ENCODE measurements at regions not wholly inside any gene's neighbourhood (a gene's known extent, or its start where the extent isn't known, plus 50 kb on each side); places are given as distances from the start of the nearest gene placed in this dataset.

GRCh38 chr4:111208970-111209369 is 586.1 kb upstream of the PITX2 start:
- Histone ChIP-seq H3K4me1 (ENCODE audit: control insufficient read depth in 2 of 2, insufficient read depth in 2 of 2, low read length in 1 of 2) (no peaks in the 10 kb centered on the region), H3K9me3 (ENCODE audit: control insufficient read depth in 2 of 2, insufficient read depth in 1 of 2, low read depth in 1 of 2, low read length in 1 of 2) (no peaks in the 10 kb centered on the region), H3K36me3 (ENCODE audit: control insufficient read depth in 2 of 2, insufficient read depth in 2 of 2, low read length in 1 of 2) (no peaks in the 10 kb centered on the region), H3K27ac (ENCODE audit: low read depth in 2 of 2, low read length in 1 of 2) (no peak overlapping the region), H3K27me3 (ENCODE audit: control insufficient read depth in 1 of 2, insufficient read depth in 2 of 2, low read length in 2 of 2) (no peaks in the 10 kb centered on the region), H3K4me3 (ENCODE audit: low read depth in 1 of 2, low read length in 2 of 2) (no peak overlapping the region)
- WGBS, 2 donors: 36 to 43% methylated on average over 6 of the region's 6 CpGs

DNA sequence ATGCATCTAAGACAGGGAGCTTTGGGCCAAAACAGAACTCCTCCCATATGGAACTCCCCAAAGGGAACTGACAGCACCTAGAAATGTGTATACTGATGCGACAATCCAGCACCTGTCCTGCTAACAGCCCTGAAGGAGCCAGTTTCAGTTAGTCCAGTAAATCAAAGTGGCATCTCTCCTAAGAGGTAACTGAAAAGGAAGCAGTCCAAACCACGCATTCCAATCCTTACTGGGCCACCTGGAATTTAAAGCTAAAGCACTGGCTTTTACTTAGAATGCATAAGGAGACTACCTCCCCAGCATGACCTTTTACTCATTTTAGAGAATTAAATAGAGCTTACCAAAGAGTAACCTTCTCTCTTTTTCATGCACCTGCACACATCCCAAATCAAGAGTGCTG is 586.8 kb upstream of the PITX2 start:
- no peaks in the 10 kb centered on the region for H3K36me3 ChIP-seq (ENCODE audit: control insufficient read depth in 2 of 2, insufficient read depth in 2 of 2, low read length in 1 of 2)
- H3K4me3 ChIP-seq (ENCODE audit: low read depth in 1 of 2, low read length in 2 of 2): no peak overlapping the region
- WGBS, 2 donors: 42 to 60% methylated on average over 2 of the region's 2 CpGs
- H3K4me1 ChIP-seq (ENCODE audit: control insufficient read depth in 2 of 2, insufficient read depth in 2 of 2, low read length in 1 of 2): no peaks in the 10 kb centered on the region
- no peaks in the 10 kb centered on the region for H3K27me3 ChIP-seq (ENCODE audit: control insufficient read depth in 1 of 2, insufficient read depth in 2 of 2, low read length in 2 of 2)
- no peak overlapping the region for H3K27ac ChIP-seq (ENCODE audit: low read depth in 2 of 2, low read length in 1 of 2)
- no peaks in the 10 kb centered on the region for H3K9me3 ChIP-seq (ENCODE audit: control insufficient read depth in 2 of 2, insufficient read depth in 1 of 2, low read depth in 1 of 2, low read length in 1 of 2)

GRCh38 chr4:111210595-111210994 is 587.7 kb upstream of the PITX2 start:
- 58 to 63% methylated on average over 7 of the region's 7 CpGs for WGBS, 2 donors
- H3K9me3 ChIP-seq (ENCODE audit: control insufficient read depth in 2 of 2, insufficient read depth in 1 of 2, low read depth in 1 of 2, low read length in 1 of 2): no peaks in the 10 kb centered on the region
- no peak overlapping the region for H3K4me3 ChIP-seq (ENCODE audit: low read depth in 1 of 2, low read length in 2 of 2)
- no peak overlapping the region for H3K27ac ChIP-seq (ENCODE audit: low read depth in 2 of 2, low read length in 1 of 2)
- no peaks in the 10 kb centered on the region for H3K4me1 ChIP-seq (ENCODE audit: control insufficient read depth in 2 of 2, insufficient read depth in 2 of 2, low read length in 1 of 2)
- no peaks in the 10 kb centered on the region for H3K36me3 ChIP-seq (ENCODE audit: control insufficient read depth in 2 of 2, insufficient read depth in 2 of 2, low read length in 1 of 2)
- no peaks in the 10 kb centered on the region for H3K27me3 ChIP-seq (ENCODE audit: control insufficient read depth in 1 of 2, insufficient read depth in 2 of 2, low read length in 2 of 2)

DNA sequence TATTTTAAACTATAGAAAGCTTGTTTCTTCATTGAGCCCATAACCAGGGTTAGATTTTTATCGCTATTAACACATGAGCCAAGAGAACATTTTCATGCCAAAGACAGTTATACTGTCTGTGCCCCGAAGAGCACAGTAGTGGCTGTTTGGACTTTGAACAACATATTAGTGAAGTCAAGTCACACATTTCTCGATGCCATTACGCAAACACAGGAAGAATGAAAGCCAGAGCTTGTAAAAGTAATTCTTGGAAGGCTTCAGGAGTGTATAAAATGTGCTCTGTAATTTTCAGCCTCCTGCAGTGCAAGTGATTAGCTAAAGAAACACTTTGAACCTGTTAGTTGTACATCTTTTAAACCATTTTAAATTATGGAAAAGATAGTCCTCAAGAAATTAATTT is 590.7 kb upstream of the PITX2 start:
- no peaks in the 10 kb centered on the region for H3K27me3 ChIP-seq (ENCODE audit: control insufficient read depth in 1 of 2, insufficient read depth in 2 of 2, low read length in 2 of 2)
- H3K27ac ChIP-seq (ENCODE audit: low read depth in 2 of 2, low read length in 1 of 2): no peak overlapping the region
- H3K4me1 ChIP-seq (ENCODE audit: control insufficient read depth in 2 of 2, insufficient read depth in 2 of 2, low read length in 1 of 2): no peaks in the 10 kb centered on the region
- no peak overlapping the region for H3K4me3 ChIP-seq (ENCODE audit: low read depth in 1 of 2, low read length in 2 of 2)
- WGBS, 2 donors: 68 to 69% methylated on average over 4 of the region's 4 CpGs
- no peaks in the 10 kb centered on the region for H3K36me3 ChIP-seq (ENCODE audit: control insufficient read depth in 2 of 2, insufficient read depth in 2 of 2, low read length in 1 of 2)
- no peaks in the 10 kb centered on the region for H3K9me3 ChIP-seq (ENCODE audit: control insufficient read depth in 2 of 2, insufficient read depth in 1 of 2, low read depth in 1 of 2, low read length in 1 of 2)

- H3K27ac ChIP-seq (ENCODE audit: low read depth in 2 of 2, low read length in 1 of 2): no peak overlapping the region
- H3K27me3 ChIP-seq (ENCODE audit: control insufficient read depth in 1 of 2, insufficient read depth in 2 of 2, low read length in 2 of 2): no peaks in the 10 kb centered on the region
- H3K36me3 ChIP-seq (ENCODE audit: control insufficient read depth in 2 of 2, insufficient read depth in 2 of 2, low read length in 1 of 2): no peaks in the 10 kb centered on the region
- no peak overlapping the region for H3K4me3 ChIP-seq (ENCODE audit: low read depth in 1 of 2, low read length in 2 of 2)
- no peaks in the 10 kb centered on the region for H3K4me1 ChIP-seq (ENCODE audit: control insufficient read depth in 2 of 2, insufficient read depth in 2 of 2, low read length in 1 of 2)
- H3K9me3 ChIP-seq (ENCODE audit: control insufficient read depth in 2 of 2, insufficient read depth in 1 of 2, low read depth in 1 of 2, low read length in 1 of 2): no peaks in the 10 kb centered on the region
- WGBS, 2 donors: 56 to 68% methylated on average over 1 of the region's 1 CpG
These were observed 591.5 kb upstream of the PITX2 start for GRCh38 chr4:111214371-111214770.

DNA sequence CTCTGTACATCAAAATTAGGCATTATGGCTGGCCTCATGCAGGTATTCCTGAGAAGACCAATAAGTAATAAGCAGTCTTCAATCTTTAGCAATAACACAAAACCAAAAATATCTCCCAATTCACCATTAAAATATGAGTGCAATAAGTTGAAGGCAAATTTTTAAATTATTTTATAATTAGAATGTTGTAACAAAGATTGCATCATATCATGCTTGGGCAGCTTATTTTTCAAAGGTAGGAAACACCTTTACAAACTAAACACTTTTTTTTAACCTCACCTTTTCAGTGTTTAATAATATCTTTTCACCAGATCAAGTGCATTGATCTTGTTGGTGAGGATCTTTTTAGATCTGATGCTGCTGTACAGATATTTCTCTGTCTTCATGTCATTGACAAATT is 592.9 kb upstream of the PITX2 start:
- no peaks in the 10 kb centered on the region for H3K9me3 ChIP-seq (ENCODE audit: control insufficient read depth in 2 of 2, insufficient read depth in 1 of 2, low read depth in 1 of 2, low read length in 1 of 2)
- H3K27me3 ChIP-seq (ENCODE audit: control insufficient read depth in 1 of 2, insufficient read depth in 2 of 2, low read length in 2 of 2): no peaks in the 10 kb centered on the region
- H3K4me1 ChIP-seq (ENCODE audit: control insufficient read depth in 2 of 2, insufficient read depth in 2 of 2, low read length in 1 of 2): no peaks in the 10 kb centered on the region
- no peak overlapping the region for H3K27ac ChIP-seq (ENCODE audit: low read depth in 2 of 2, low read length in 1 of 2)
- no peak overlapping the region for H3K4me3 ChIP-seq (ENCODE audit: low read depth in 1 of 2, low read length in 2 of 2)
- H3K36me3 ChIP-seq (ENCODE audit: control insufficient read depth in 2 of 2, insufficient read depth in 2 of 2, low read length in 1 of 2): no peaks in the 10 kb centered on the region

DNA sequence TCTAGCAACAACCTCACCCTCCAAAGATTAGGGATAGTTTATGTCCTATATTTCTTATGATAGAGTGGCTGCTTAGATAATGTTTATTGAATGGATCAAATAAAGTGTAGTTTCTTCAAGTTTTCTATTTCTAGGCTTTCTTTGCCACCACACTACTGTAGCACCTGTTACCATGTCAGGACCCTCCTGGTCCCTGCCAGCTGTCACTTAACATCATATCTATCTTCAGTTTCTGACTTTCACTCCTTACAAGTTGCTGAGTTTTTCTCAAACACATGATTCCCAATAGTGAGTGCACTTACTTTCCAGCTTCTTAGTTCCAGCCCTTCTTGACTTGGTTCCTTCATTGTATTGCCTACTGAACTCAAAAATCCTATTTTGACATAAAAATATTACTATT is 593.9 kb upstream of the PITX2 start:
- Histone ChIP-seq H3K4me1 (ENCODE audit: control insufficient read depth in 2 of 2, insufficient read depth in 2 of 2, low read length in 1 of 2) (no peaks in the 10 kb centered on the region), H3K27ac (ENCODE audit: low read depth in 2 of 2, low read length in 1 of 2) (no peak overlapping the region), H3K36me3 (ENCODE audit: control insufficient read depth in 2 of 2, insufficient read depth in 2 of 2, low read length in 1 of 2) (no peaks in the 10 kb centered on the region), H3K4me3 (ENCODE audit: low read depth in 1 of 2, low read length in 2 of 2) (no peak overlapping the region), H3K9me3 (ENCODE audit: control insufficient read depth in 2 of 2, insufficient read depth in 1 of 2, low read depth in 1 of 2, low read length in 1 of 2) (no peaks in the 10 kb centered on the region), H3K27me3 (ENCODE audit: control insufficient read depth in 1 of 2, insufficient read depth in 2 of 2, low read length in 2 of 2) (no peaks in the 10 kb centered on the region)

- Histone ChIP-seq H3K27me3 (ENCODE audit: control insufficient read depth in 1 of 2, insufficient read depth in 2 of 2, low read length in 2 of 2) (no peaks in the 10 kb centered on the region), H3K4me1 (ENCODE audit: control insufficient read depth in 2 of 2, insufficient read depth in 2 of 2, low read length in 1 of 2) (no peaks in the 10 kb centered on the region), H3K36me3 (ENCODE audit: control insufficient read depth in 2 of 2, insufficient read depth in 2 of 2, low read length in 1 of 2) (no peaks in the 10 kb centered on the region), H3K27ac (ENCODE audit: low read depth in 2 of 2, low read length in 1 of 2) (no peak overlapping the region), H3K4me3 (ENCODE audit: low read depth in 1 of 2, low read length in 2 of 2) (no peak overlapping the region), H3K9me3 (ENCODE audit: control insufficient read depth in 2 of 2, insufficient read depth in 1 of 2, low read depth in 1 of 2, low read length in 1 of 2) (no peaks in the 10 kb centered on the region)
These were observed 598.5 kb upstream of the PITX2 start for GRCh38 chr4:111221371-111221770.

DNA sequence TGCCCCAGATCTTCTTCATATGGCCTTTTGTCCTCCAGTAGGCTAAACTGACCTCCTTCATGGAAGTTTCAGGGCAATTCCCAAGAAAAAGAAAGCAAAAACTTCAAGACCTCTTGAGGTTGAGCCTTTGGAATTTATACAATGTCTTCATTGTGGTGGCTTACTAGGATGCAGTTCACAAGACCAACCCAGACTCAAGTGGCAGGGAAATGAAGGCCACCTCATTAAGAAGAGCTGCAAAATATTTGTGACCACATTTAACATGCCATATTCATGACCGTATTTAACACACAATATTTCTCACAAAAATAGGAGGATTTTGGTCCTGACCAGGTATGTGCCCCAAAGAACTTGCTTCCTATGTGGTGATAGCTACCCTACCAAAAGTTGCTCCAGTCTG is 605.5 kb upstream of the PITX2 start:
- H3K4me1 ChIP-seq (ENCODE audit: control insufficient read depth in 2 of 2, insufficient read depth in 2 of 2, low read length in 1 of 2): no peaks in the 10 kb centered on the region
- 95 to 100% methylated on average over 1 of the region's 1 CpG for WGBS, 2 donors

GRCh38 chr4:111228874-111229273 is 606.0 kb upstream of the PITX2 start:
- WGBS, 2 donors: 49 to 50% methylated on average over 1 of the region's 1 CpG
- H3K9me3 ChIP-seq (ENCODE audit: control insufficient read depth in 2 of 2, insufficient read depth in 1 of 2, low read depth in 1 of 2, low read length in 1 of 2): no peaks in the 10 kb centered on the region
- no peaks in the 10 kb centered on the region for H3K27me3 ChIP-seq (ENCODE audit: control insufficient read depth in 1 of 2, insufficient read depth in 2 of 2, low read length in 2 of 2)

More for the DNA sequence above, 605.5 kb upstream of the PITX2 start:
- Histone ChIP-seq H3K36me3 (ENCODE audit: control insufficient read depth in 2 of 2, insufficient read depth in 2 of 2, low read length in 1 of 2) (no peaks in the 10 kb centered on the region), H3K27me3 (ENCODE audit: control insufficient read depth in 1 of 2, insufficient read depth in 2 of 2, low read length in 2 of 2) (no peaks in the 10 kb centered on the region), H3K4me3 (ENCODE audit: low read depth in 1 of 2, low read length in 2 of 2) (no peak overlapping the region), H3K9me3 (ENCODE audit: control insufficient read depth in 2 of 2, insufficient read depth in 1 of 2, low read depth in 1 of 2, low read length in 1 of 2) (no peaks in the 10 kb centered on the region), H3K27ac (ENCODE audit: low read depth in 2 of 2, low read length in 1 of 2) (no peak overlapping the region)

More at GRCh38 chr4:111228874-111229273, 606.0 kb upstream of the PITX2 start:
- Histone ChIP-seq H3K27ac (ENCODE audit: low read depth in 2 of 2, low read length in 1 of 2) (no peak overlapping the region), H3K36me3 (ENCODE audit: control insufficient read depth in 2 of 2, insufficient read depth in 2 of 2, low read length in 1 of 2) (no peaks in the 10 kb centered on the region), H3K4me1 (ENCODE audit: control insufficient read depth in 2 of 2, insufficient read depth in 2 of 2, low read length in 1 of 2) (no peaks in the 10 kb centered on the region), H3K4me3 (ENCODE audit: low read depth in 1 of 2, low read length in 2 of 2) (no peak overlapping the region)
